ENCODE measurements at regions not wholly inside any gene's neighbourhood (a gene's known extent, or its start where the extent isn't known, plus 50 kb on each side); places are given as distances from the start of the nearest gene placed in this dataset.

DNA sequence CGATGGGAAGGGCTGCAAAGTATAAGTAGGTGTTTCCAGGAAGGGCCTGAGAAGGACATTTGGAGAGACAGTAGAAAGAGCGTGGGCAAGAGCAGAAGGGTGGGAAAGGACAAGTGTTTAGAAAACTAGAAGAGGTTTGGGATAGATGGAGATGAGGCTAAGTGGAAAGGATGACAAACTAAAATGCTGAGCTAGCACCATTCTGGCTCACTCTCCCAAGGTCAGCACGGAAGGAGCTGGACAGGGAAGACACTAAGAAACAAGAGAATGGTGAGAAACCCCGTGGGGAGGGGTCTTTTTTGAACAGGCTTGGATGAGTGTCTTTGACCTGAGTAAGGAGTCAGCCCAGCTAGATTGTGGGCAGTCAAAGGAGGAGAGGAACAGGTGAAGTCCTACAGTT is 286.0 kb downstream of the CDK5RAP2 start:
- H3K27ac ChIP-seq (ENCODE audit: low read length) = no peak overlapping the region
- H3K27me3 ChIP-seq (ENCODE audit: control insufficient read depth, insufficient read depth, low read length) = no peaks in the 10 kb centered on the region
- DNase-seq (ENCODE audit: low read depth, low spot score) (no peak), ATAC-seq (no peak)
- intact Hi-C loops (cut with micrococcal nuclease; ENCODE audit: unreplicated experiment) = no loop called here
- TF ChIP-seq SIN3A (IDR thresholded peaks at IDR 0.05; ENCODE audit: borderline replicate concordance, insufficient read depth, low read depth, low read length) = no peak
- no peak for TF ChIP-seq POLR2AphosphoS5 (IDR thresholded peaks at IDR 0.05; ENCODE audit: low read depth, low read length)
- TF ChIP-seq TCF7L2 (IDR thresholded peaks at IDR 0.05; ENCODE audit: low read depth, low read length) = no peak
- no TSS peak for BruUV-seq (replicated peaks)
- ChIA-PET POLR2A (no interaction called here), CTCF (no interaction called here)
- H3K4me3 ChIP-seq (ENCODE audit: low read depth in 2 of 2, low read length in 2 of 2) = no peak overlapping the region
- in situ Hi-C loops (cut with HindIII; ENCODE audit: low pct_unique_long_range_greater_than_20kb, low sequenced_read_pairs) = no loop called here
- H3K9me3 ChIP-seq (ENCODE audit: control insufficient read depth, insufficient read depth, low read depth, low read length) = no peaks in the 10 kb centered on the region
- no peaks in the 10 kb centered on the region for H3K36me3 ChIP-seq (ENCODE audit: control insufficient read depth, insufficient read depth, low read length)
- no peaks in the 10 kb centered on the region for H3K4me1 ChIP-seq (ENCODE audit: control insufficient read depth, insufficient read depth, low read length)

DNA sequence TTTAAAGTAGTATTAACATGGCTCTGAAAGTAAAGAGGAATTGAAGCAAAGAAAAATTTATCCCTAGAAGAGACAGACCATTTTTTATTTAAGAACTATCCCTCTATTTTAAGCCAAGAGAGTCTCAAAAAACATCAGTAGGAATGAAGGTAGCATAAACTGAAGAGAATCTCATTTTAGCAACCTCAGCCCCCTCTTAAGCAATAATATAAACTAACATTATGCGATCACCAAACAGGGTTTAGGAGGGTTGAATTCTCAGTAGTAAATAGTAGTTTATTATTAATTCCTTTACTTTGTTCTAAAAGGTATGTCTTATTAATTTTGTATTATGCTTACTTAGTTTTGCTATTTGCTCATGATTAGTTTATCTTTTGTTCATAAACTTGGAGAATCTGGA is 287.4 kb downstream of the CDK5RAP2 start:
- ATAC-seq (no peak), DNase-seq (ENCODE audit: low read depth, low spot score) (no peak)
- CTCF ChIA-PET = no interaction called here
- no peak for TF ChIP-seq TCF7L2 (IDR thresholded peaks at IDR 0.05; ENCODE audit: low read depth, low read length)
- TF ChIP-seq, protein P1, sequence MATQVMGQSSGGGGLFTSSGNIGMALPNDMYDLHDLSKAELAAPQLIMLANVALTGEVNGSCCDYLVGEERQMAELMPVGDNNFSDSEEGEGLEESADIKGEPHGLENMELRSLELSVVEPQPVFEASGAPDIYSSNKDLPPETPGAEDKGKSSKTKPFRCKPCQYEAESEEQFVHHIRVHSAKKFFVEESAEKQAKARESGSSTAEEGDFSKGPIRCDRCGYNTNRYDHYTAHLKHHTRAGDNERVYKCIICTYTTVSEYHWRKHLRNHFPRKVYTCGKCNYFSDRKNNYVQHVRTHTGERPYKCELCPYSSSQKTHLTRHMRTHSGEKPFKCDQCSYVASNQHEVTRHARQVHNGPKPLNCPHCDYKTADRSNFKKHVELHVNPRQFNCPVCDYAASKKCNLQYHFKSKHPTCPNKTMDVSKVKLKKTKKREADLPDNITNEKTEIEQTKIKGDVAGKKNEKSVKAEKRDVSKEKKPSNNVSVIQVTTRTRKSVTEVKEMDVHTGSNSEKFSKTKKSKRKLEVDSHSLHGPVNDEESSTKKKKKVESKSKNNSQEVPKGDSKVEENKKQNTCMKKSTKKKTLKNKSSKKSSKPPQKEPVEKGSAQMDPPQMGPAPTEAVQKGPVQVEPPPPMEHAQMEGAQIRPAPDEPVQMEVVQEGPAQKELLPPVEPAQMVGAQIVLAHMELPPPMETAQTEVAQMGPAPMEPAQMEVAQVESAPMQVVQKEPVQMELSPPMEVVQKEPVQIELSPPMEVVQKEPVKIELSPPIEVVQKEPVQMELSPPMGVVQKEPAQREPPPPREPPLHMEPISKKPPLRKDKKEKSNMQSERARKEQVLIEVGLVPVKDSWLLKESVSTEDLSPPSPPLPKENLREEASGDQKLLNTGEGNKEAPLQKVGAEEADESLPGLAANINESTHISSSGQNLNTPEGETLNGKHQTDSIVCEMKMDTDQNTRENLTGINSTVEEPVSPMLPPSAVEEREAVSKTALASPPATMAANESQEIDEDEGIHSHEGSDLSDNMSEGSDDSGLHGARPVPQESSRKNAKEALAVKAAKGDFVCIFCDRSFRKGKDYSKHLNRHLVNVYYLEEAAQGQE (IDR thresholded peaks at IDR 0.05; ENCODE audit: insufficient read depth in 1 of 2, low read depth in 2 of 2, low read length in 1 of 2) = no peak
- TF ChIP-seq SIN3A (IDR thresholded peaks at IDR 0.05; ENCODE audit: borderline replicate concordance, insufficient read depth, low read depth, low read length) = no peak
- TF ChIP-seq CTCF (IDR thresholded peaks at IDR 0.05) = no peak
- no peak for TF ChIP-seq POLR2AphosphoS5 (IDR thresholded peaks at IDR 0.05; ENCODE audit: low read depth, low read length)
- intact Hi-C loops (cut with micrococcal nuclease; ENCODE audit: unreplicated experiment) (no loop called here), in situ Hi-C loops (cut with HindIII; ENCODE audit: low pct_unique_long_range_greater_than_20kb, low sequenced_read_pairs) (no loop called here)
- H3K36me3 ChIP-seq (ENCODE audit: control insufficient read depth, insufficient read depth, low read length) = no peaks in the 10 kb centered on the region
- POLR2A ChIA-PET = no interaction called here
- no peak overlapping the region for H3K27ac ChIP-seq (ENCODE audit: low read length)
- no TSS peak for BruUV-seq (replicated peaks)
- H3K9me3 ChIP-seq (ENCODE audit: control insufficient read depth, insufficient read depth, low read depth, low read length) = no peaks in the 10 kb centered on the region
- no peak overlapping the region for H3K4me3 ChIP-seq (ENCODE audit: low read depth in 2 of 2, low read length in 2 of 2)
- no peaks in the 10 kb centered on the region for H3K4me1 ChIP-seq (ENCODE audit: control insufficient read depth, insufficient read depth, low read length)
- no peaks in the 10 kb centered on the region for H3K27me3 ChIP-seq (ENCODE audit: control insufficient read depth, insufficient read depth, low read length)

DNA sequence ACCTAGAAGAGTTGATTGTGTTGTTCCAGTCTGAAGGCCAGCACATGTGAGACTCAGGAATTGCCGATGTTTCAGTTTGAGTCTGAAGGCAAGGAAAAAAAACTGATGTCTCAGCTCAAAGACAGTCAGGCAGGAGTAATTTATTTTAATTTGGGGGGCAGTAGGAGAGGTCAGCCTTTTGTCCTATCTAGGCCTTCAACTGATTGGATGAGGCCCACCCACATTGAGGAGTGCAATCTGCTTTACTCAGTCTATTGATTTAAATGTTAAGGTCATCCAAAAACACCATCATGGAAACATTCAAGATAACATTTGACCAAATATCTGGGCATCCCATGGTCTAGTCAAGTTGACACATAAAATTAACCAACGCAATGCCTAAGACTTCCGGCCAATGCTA is 288.9 kb downstream of the CDK5RAP2 start:
- H3K4me1 ChIP-seq (ENCODE audit: control insufficient read depth, insufficient read depth, low read length) = no peaks in the 10 kb centered on the region
- no peaks in the 10 kb centered on the region for H3K36me3 ChIP-seq (ENCODE audit: control insufficient read depth, insufficient read depth, low read length)
- H3K27ac ChIP-seq (ENCODE audit: low read length) = no peak overlapping the region
- in situ Hi-C loops (cut with HindIII; ENCODE audit: low pct_unique_long_range_greater_than_20kb, low sequenced_read_pairs) (no loop called here), intact Hi-C loops (cut with micrococcal nuclease; ENCODE audit: unreplicated experiment) (no loop called here)
- CTCF ChIA-PET = no interaction called here
- no peaks in the 10 kb centered on the region for H3K27me3 ChIP-seq (ENCODE audit: control insufficient read depth, insufficient read depth, low read length)
- no peak overlapping the region for H3K4me3 ChIP-seq (ENCODE audit: low read depth in 2 of 2, low read length in 2 of 2)
- ATAC-seq = no peak
- no peak for DNase-seq (ENCODE audit: low read depth, low spot score)
- POLR2A ChIA-PET = no interaction called here
- no peaks in the 10 kb centered on the region for H3K9me3 ChIP-seq (ENCODE audit: control insufficient read depth, insufficient read depth, low read depth, low read length)
- TF ChIP-seq POLR2AphosphoS5 (IDR thresholded peaks at IDR 0.05; ENCODE audit: low read depth, low read length) (no peak), SIN3A (IDR thresholded peaks at IDR 0.05; ENCODE audit: borderline replicate concordance, insufficient read depth, low read depth, low read length) (no peak), CTCF (IDR thresholded peaks at IDR 0.05) (no peak), TCF7L2 (IDR thresholded peaks at IDR 0.05; ENCODE audit: low read depth, low read length) (no peak)
- TF ChIP-seq, protein P1 (IDR thresholded peaks at IDR 0.05; ENCODE audit: insufficient read depth in 1 of 2, low read depth in 2 of 2, low read length in 1 of 2) = no peak
- no TSS peak for BruUV-seq (replicated peaks)
